ENCODE measurements at regions not wholly inside any gene's neighbourhood (a gene's known extent, or its start where the extent isn't known, plus 50 kb on each side); places are given as distances from the start of the nearest gene placed in this dataset.

- H3K27ac ChIP-seq (ENCODE audit: low read depth, low read length) = no peak overlapping the region
- TF ChIP-seq ATF3 (IDR thresholded peaks at IDR 0.05; ENCODE audit: insufficient read depth, low read depth, low read length) = no peak
- no peak for TF ChIP-seq POU5F1 (IDR thresholded peaks at IDR 0.05; ENCODE audit: low read depth, low read length)
- no peak for TF ChIP-seq SRF (IDR thresholded peaks at IDR 0.05; ENCODE audit: low read depth, low read length)
- TF ChIP-seq SIX5 (IDR thresholded peaks at IDR 0.05; ENCODE audit: low read depth, low read length) = no peak
- no peak for TF ChIP-seq SIN3A (conservative IDR thresholded peaks at IDR 0.05 in 1 of 2, IDR thresholded peaks at IDR 0.05 in 1 of 2; ENCODE audit: low read depth in 1 of 2, low read length in 2 of 2)
- TF ChIP-seq EP300 (IDR thresholded peaks at IDR 0.05; ENCODE audit: borderline replicate concordance in 1 of 2, low read depth in 2 of 2, low read length in 2 of 2) = no peak
- no peak for TF ChIP-seq KDM5A (IDR thresholded peaks at IDR 0.05; ENCODE audit: low read length)
- no peak for TF ChIP-seq ZNF274 (IDR thresholded peaks at IDR 0.05; ENCODE audit: borderline replicate concordance, extremely low read depth, low read length)
- no peak for TF ChIP-seq CHD2 (IDR thresholded peaks at IDR 0.05; ENCODE audit: low read length)
- no peak for TF ChIP-seq CBX5 (IDR thresholded peaks at IDR 0.05; ENCODE audit: low read depth, low read length)
Measured at GRCh38 chr10:20978617-20979016, 81.5 kb upstream of the NEBL start.

More at GRCh38 chr10:20978617-20979016, 81.5 kb upstream of the NEBL start:
- no peaks in the 10 kb centered on the region for H3K36me3 ChIP-seq (ENCODE audit: control insufficient read depth in 2 of 4, insufficient read depth in 4 of 4, low read length in 3 of 4)
- no peaks in the 10 kb centered on the region for H3K79me2 ChIP-seq (ENCODE audit: control insufficient read depth in 1 of 2, insufficient read depth in 2 of 2, low read length in 2 of 2)
- H2BK120ac ChIP-seq (replicated peaks; ENCODE audit: low read depth, low read length) = no peak overlapping the region
- no peak overlapping the region for H2BK15ac ChIP-seq (ENCODE audit: low read length)
- H2AFZ ChIP-seq (ENCODE audit: low read length) = no peak overlapping the region
- H3K14ac ChIP-seq (ENCODE audit: insufficient read length) = no peak overlapping the region
- no peaks in the 10 kb centered on the region for H4K20me1 ChIP-seq (replicated peaks in 1 of 2; ENCODE audit: control insufficient read depth in 1 of 2, insufficient read depth in 2 of 2, low read length in 2 of 2)
- no peak overlapping the region for H3K4me2 ChIP-seq (ENCODE audit: insufficient read depth in 1 of 2, low read depth in 2 of 2, low read length in 2 of 2)
- H3K27me3 ChIP-seq (replicated peaks in 1 of 4; ENCODE audit: control insufficient read depth in 3 of 4, extremely low read depth in 1 of 4, insufficient read depth in 3 of 4, low read length in 3 of 4) = no peaks in the 10 kb centered on the region
- no peaks in the 10 kb centered on the region for H3K9me3 ChIP-seq (ENCODE audit: insufficient read depth in 2 of 2, low read depth in 1 of 2, low read length in 1 of 2)
- no peak for FAIRE-seq
- no peak overlapping the region for H4K5ac ChIP-seq (ENCODE audit: insufficient read length, low read depth, low read length)
- H3K23ac ChIP-seq (ENCODE audit: insufficient read length) = no peak overlapping the region
- ChIA-PET POLR2A (ENCODE audit: partially characterized antibody) (no interaction called here), CTCF (ENCODE audit: partially characterized antibody) (no interaction called here)
- no peak overlapping the region for H3K56ac ChIP-seq (replicated peaks; ENCODE audit: insufficient read length, low read depth, low read length)
- no peak for DNase-seq (ENCODE audit: low read depth in 1 of 2, low spot score in 2 of 2)
- H2BK5ac ChIP-seq (ENCODE audit: low read depth, low read length) = no peak overlapping the region
- no peak overlapping the region for H2AK5ac ChIP-seq (ENCODE audit: low read depth, low read length)
- no peak overlapping the region for H4K8ac ChIP-seq (ENCODE audit: extremely low read depth, insufficient read depth, low read length)
- H3K4me3 ChIP-seq (ENCODE audit: extremely low read depth in 1 of 4, insufficient read depth in 2 of 4, low read depth in 3 of 4, low read length in 4 of 4) = no peak overlapping the region
- H3K9ac ChIP-seq (replicated peaks in 1 of 4; ENCODE audit: extremely low read depth in 1 of 4, low read depth in 3 of 4, low read length in 3 of 4) = no peak overlapping the region
- no peak overlapping the region for H4K91ac ChIP-seq (replicated peaks; ENCODE audit: insufficient read length, low read length)
- H2BK20ac ChIP-seq (ENCODE audit: low read length) = no peak overlapping the region
- 86% methylated on average over 5 of the region's 5 CpGs; no CpG with 5 or more reads in 1 of the 2 experiments for WGBS, 2 experiments (ENCODE audit: extremely low coverage in 1 of 2, insufficient coverage in 1 of 2, insufficient read length in 1 of 2, insufficient replicate concordance in 2 of 2, low coverage in 1 of 2, low lambda C conversion rate in 2 of 2, missing lambda C conversion rate in 1 of 2)
- no peaks in the 10 kb centered on the region for H3K79me1 ChIP-seq (ENCODE audit: low read depth, low read length)
- no peak overlapping the region for H3K4ac ChIP-seq (replicated peaks; ENCODE audit: insufficient read length, low read depth, low read length)
- no peak overlapping the region for H2BK12ac ChIP-seq (ENCODE audit: low read depth, low read length)
- H3K18ac ChIP-seq (ENCODE audit: extremely low read depth, low read length) = no peak overlapping the region
- peaks cover 0 to 6% (median 2%) of the 10 kb centered on the region in 4 experiments; a peak in 3 of 7 replicates for H3K4me1 ChIP-seq (replicated peaks in 1 of 4; ENCODE audit: control insufficient read depth in 3 of 4, insufficient read depth in 4 of 4, low read length in 3 of 4)
- H3K23me2 ChIP-seq (ENCODE audit: low read depth, low read length) = no peaks in the 10 kb centered on the region
